Common myeloid progenitor, CD34-positive (primary cell): ENCODE measurements at regions not wholly inside any gene's neighbourhood (a gene's known extent, or its start where the extent isn't known, plus 50 kb on each side); places are given as distances from the start of the nearest gene placed in this dataset.
"Not testable (repeated sequence)": the region's sequence is repeated elsewhere in the genome, so short reads cannot be mapped to it uniquely, and the experiment has no call there.

Experiments
- CTCF ChIA-PET: fragments of 350-600 bp; sonication (Branson Sonifier 250); formaldehyde crosslinking; loops from one replicate; lab custom pipeline; 2021; ENCODE audit warnings: antibody characterized with exemption; lab: Charles Lee
- POLR2A ChIA-PET: fragments of 350-600 bp; sonication (Branson Sonifier 250); formaldehyde crosslinking; loops from one replicate; lab custom pipeline; 2021; ENCODE audit warnings: antibody characterized with exemption; lab: Charles Lee
- DNase-seq, 3 donors: peaks; one replicate each; pipeline versions ENCODE4 v3.0.0 to v3.0.0-alpha.2; 2013
- H3K27ac ChIP-seq, 2 experiments: 1 replicate in 1 of 2; 2 replicates in 1 of 2; pipeline ENCODE4 v1.7.0; 2013; ENCODE audit warnings: inconsistent platforms in 2 of 2, low read length in 2 of 2, mild to moderate bottlenecking in 2 of 2, low read depth in 1 of 2, moderate library complexity in 1 of 2; ENCODE audit not compliant: severe bottlenecking in 2 of 2, insufficient read depth in 1 of 2, poor library complexity in 1 of 2
- H3K27me3 ChIP-seq, 5 experiments: replicated peaks in 2 of 5; 1 replicate in 3 of 5; 2 replicates in 2 of 5; pipeline versions ENCODE4 v1.6.1 to v1.7.0; 2013; ENCODE audit warnings: low read length in 4 of 5, mild to moderate bottlenecking in 2 of 5, moderate library complexity in 2 of 5, inconsistent platforms in 1 of 5; ENCODE audit not compliant: insufficient read depth in 5 of 5, control insufficient read depth in 4 of 5
- H3K36me3 ChIP-seq, 4 experiments: 1 replicate in 2 of 4; 2 replicates in 2 of 4; pipeline versions ENCODE4 v1.6.1 to v1.7.0; 2013; ENCODE audit warnings: low read length in 3 of 4, control low read depth in 1 of 4, mild to moderate bottlenecking in 1 of 4; ENCODE audit not compliant: control insufficient read depth in 4 of 4, insufficient read depth in 4 of 4
- H3K4me1 ChIP-seq, 4 experiments: 1 replicate in 3 of 4; 2 replicates in 1 of 4; pipeline versions ENCODE4 v1.6.1 to v1.7.1; 2013; ENCODE audit warnings: low read length in 3 of 4, mild to moderate bottlenecking in 3 of 4, control low read depth in 1 of 4, inconsistent platforms in 1 of 4, moderate library complexity in 1 of 4; ENCODE audit not compliant: control insufficient read depth in 4 of 4, insufficient read depth in 4 of 4; ENCODE audit errors: control extremely low read depth in 1 of 4
- H3K4me3 ChIP-seq, 7 experiments: 1 replicate in 4 of 7; 2 replicates in 3 of 7; pipeline versions ENCODE4 v1.5.1 to v1.7.0; 2013; ENCODE audit warnings: mild to moderate bottlenecking in 7 of 7, low read length in 6 of 7, moderate library complexity in 6 of 7, inconsistent platforms in 2 of 7, low read depth in 2 of 7, control low read depth in 1 of 7; ENCODE audit not compliant: insufficient read depth in 4 of 7, control insufficient read depth in 1 of 7; ENCODE audit errors: extremely low read depth in 1 of 7
- H3K9me3 ChIP-seq, 5 experiments: 1 replicate in 4 of 5; 2 replicates in 1 of 5; pipeline versions ENCODE4 v1.6.1 to v1.7.1; 2013; ENCODE audit warnings: low read length in 4 of 5, mild to moderate bottlenecking in 2 of 5, inconsistent platforms in 1 of 5, low read depth in 1 of 5, moderate library complexity in 1 of 5; ENCODE audit not compliant: control insufficient read depth in 4 of 5, insufficient read depth in 2 of 5; ENCODE audit errors: control extremely low read depth in 1 of 5
- WGBS: methylation state at CpG from one replicate; pipeline ENCODE4 v1.1.5; 2013; ENCODE audit not compliant: insufficient coverage; 5-methylcytosine and 5-hydroxymethylcytosine counted together

DNA sequence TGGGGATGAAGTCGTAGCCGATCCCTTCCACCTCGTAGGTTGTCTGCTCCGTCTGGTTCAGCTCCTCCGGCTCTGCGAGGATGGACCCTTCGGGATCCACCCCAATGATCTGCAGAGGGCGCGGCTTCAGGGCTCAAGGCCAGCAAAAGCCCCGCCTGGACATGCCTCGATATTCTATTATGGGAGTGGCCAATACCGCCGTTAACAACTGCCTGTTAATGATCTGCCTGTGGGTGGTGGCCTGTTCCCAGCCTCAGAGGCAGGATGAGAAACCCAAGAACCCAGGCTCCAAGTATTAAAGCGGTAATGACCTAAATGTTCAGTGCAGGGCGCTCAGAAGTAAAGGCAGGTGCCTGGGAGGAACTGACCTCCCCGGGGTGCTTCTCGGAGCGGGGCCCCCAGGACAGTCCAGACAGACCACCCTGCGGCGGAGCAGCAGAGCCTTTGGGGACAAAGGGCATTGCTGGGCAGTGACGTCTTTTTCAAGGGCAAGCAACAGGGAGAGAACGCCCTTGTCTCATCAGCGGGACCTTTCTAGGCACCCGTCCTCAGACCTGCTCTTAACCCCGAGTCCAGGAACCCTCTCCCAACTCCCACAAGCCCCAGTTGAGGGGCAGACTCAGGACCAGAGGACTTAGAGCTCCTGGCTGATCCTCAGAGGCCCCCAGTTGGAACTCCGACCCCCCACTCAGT, 4066.6 kb upstream of the TPTE start:
- H3K36me3 ChIP-seq, DNase-seq, H3K27ac ChIP-seq, POLR2A ChIA-PET, H3K4me1 ChIP-seq, H3K4me3 ChIP-seq, H3K27me3 ChIP-seq, H3K9me3 ChIP-seq, CTCF ChIA-PET: not testable (repeated sequence)
- no CpG with 5 or more reads among the region's 26 CpGs for WGBS

DNA sequence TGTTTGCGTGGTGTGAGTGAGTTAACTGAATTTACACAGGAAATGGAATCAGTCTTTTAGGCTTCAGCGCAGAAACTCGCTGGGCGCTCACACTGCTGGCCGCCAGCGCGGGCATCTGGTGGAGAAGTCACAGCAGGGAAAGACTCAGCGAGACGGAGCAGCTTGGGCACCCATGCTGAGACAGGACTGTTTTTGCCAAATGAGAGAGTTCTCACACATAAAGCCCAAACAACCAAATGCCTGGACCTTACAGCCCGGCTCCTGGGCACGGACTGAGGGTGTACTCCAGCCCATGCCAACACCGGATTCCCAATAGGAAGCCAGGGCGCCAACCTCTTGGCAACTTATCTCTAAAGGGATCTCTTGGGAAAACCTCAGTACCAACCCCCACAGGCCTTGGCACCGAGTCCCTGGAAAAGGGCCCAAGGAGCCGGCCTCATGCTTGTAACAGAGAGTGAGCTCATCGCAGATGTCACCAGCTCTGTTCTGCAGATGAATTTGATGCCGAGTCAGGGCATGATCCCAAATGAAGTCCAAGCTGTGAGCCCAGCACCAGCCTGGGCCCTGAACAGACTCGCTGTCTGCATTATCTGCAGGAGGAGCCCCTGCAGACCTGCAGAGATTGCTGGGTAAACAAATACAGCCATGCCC, 4065.2 kb upstream of the TPTE start:
- POLR2A ChIA-PET, H3K4me3 ChIP-seq, CTCF ChIA-PET, H3K27me3 ChIP-seq, H3K9me3 ChIP-seq, H3K36me3 ChIP-seq, H3K27ac ChIP-seq, H3K4me1 ChIP-seq, DNase-seq: not testable (repeated sequence)
- WGBS, result no CpG with 5 or more reads among the region's 18 CpGs

DNA sequence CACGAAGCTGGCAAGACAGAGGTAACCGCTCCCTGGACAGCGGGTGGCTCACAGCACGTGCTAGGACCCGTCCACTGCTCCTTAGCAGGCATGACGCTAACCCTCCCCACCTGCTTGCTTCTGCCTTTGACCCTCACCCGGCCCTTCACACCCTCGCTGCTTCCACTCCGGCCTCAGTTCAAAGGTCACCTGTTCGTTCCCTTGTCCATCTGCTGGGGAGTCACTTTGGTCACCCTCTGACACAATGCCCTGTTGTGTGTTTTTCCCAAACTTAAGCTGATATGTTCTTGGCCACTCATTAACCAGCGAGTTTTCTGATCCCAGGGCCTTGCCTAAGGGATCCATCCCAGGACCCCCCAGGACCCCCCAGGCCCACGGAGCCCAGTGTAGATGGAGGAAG, 4061.6 kb upstream of the TPTE start:
- POLR2A ChIA-PET, H3K36me3 ChIP-seq, H3K9me3 ChIP-seq, H3K27ac ChIP-seq, H3K4me1 ChIP-seq, DNase-seq, H3K27me3 ChIP-seq, H3K4me3 ChIP-seq, CTCF ChIA-PET: not testable (repeated sequence)
- no CpG with 5 or more reads among the region's 12 CpGs for WGBS

DNA sequence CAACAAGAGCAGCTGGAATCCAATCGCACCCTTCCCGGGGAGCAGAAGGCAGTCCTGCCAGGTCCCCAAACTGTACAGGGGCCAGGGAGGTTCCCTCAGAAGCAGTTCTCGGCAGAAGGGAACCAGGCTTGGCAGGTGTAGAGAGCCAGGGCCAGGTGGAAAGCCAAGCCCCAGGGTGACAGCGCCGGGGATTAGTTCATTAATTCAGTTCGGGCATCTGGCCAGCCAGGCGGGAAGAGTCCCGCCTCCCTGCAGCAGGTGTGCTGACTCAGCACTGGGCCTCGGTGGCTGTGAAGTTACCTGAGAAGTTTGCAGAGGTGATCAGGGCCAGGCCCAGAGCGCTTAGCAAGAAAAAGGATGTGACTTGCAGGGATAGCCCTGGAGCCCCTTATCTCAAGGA, 4060.0 kb upstream of the TPTE start:
- H3K36me3 ChIP-seq, H3K9me3 ChIP-seq, CTCF ChIA-PET, DNase-seq, H3K4me3 ChIP-seq, H3K4me1 ChIP-seq, POLR2A ChIA-PET, H3K27ac ChIP-seq, H3K27me3 ChIP-seq: not testable (repeated sequence)
- no CpG with 5 or more reads among the region's 10 CpGs for WGBS

DNA sequence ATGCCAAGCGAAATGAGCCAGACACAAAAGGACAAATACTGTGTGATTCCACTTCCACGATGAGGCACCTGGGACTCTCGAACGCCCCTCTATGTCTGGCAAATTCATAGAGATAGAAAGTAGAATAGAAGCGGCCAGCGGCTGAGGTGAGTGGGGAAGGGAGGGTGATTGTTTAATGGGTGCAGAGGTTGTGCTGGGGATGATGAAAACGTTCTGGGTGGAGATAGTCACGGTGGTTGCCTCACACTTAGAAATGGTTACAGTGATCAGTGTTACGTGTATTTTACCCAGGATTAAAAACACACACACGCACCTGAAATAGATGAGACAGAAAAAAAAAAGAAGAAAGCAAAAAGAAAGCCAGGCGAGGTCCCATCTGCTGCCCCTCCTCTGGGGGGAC, 4057.0 kb upstream of the TPTE start:
- CTCF ChIA-PET, H3K4me1 ChIP-seq, H3K27ac ChIP-seq, POLR2A ChIA-PET, H3K27me3 ChIP-seq, DNase-seq, H3K9me3 ChIP-seq, H3K4me3 ChIP-seq, H3K36me3 ChIP-seq: not testable (repeated sequence)
- no CpG with 5 or more reads among the region's 11 CpGs for WGBS

DNA sequence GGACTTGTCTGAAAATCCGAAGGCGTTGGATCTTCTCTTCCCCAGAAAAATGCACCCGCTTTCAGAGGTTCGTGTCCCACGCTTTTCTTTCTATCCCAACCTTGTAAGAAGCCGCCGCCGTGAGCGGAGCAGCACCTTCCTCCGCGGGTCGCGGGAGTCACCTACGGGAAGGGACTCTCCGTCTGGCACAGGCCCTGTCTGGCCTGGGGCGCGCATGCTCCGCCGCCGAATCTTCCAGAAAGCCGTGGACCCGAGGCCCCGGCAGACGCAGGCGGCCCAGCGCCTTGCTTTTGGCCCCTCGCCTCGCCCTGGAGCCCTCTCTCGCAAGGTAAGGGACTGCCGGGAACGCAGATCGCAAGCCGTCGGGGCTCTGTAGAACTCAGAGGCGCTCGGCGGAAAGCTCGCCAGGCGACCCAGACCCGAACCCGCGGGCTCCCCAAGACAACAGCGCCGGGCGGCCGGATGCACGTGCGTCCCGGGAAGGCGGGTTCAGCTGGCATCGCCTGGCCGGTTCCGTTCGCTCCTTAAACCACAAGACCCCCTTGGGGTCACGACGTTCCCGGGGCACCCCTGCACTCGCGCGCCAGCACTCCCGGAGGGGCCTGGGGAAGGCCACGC, 4055.2 kb upstream of the TPTE start:
- CTCF ChIA-PET, H3K27me3 ChIP-seq, H3K27ac ChIP-seq, H3K9me3 ChIP-seq, DNase-seq, POLR2A ChIA-PET, H3K36me3 ChIP-seq, H3K4me1 ChIP-seq, H3K4me3 ChIP-seq: not testable (repeated sequence)
- no CpG with 5 or more reads among the region's 62 CpGs for WGBS

DNA sequence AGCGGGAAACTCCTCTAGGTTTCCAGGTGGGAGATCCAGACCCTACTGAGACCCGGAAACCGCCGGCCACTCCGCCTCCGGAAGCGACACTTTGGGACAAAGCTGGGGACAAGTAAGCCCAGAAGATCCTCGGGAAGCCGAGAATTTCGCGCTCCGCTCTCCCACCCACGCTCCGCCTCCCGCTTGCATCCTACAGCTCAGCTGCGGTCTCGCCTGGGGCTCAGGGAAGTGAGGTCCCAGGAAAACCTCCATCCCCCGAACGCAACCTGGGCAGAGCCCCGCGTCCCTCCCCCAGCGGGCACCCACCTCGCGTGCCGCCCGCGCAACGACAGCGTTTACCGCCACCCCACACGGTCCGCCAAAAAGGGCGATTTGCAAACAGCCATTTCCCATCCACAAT, 4054.7 kb upstream of the TPTE start:
- H3K36me3 ChIP-seq, DNase-seq, H3K4me1 ChIP-seq, H3K9me3 ChIP-seq, CTCF ChIA-PET, H3K27ac ChIP-seq, H3K4me3 ChIP-seq, H3K27me3 ChIP-seq, POLR2A ChIA-PET: not testable (repeated sequence)
- WGBS, result no CpG with 5 or more reads among the region's 33 CpGs
